A673 (cell line): ENCODE measurements at regions not wholly inside any gene's neighbourhood (a gene's known extent, or its start where the extent isn't known, plus 50 kb on each side); places are given as distances from the start of the nearest gene placed in this dataset.

Experiments
- CTCF ChIP-seq: fragments of 300-800, 200-600 bp; sonication (generic); conservative IDR thresholded peaks from 2 replicates; pipeline ENCODE4 v1.5.1; 2017; ENCODE audit warnings: low read depth, mild to moderate bottlenecking, antibody characterized with exemption, low read length, moderate library complexity, mixed read lengths
- EZH2 ChIP-seq: fragments of 200-600 bp; sonication (generic); IDR thresholded peaks from 2 replicates; pipeline ENCODE4 v1.6.1; 2017; ENCODE audit warnings: borderline replicate concordance, low read depth, mild to moderate bottlenecking, mixed read lengths, antibody characterized with exemption, low read length; ENCODE audit not compliant: poor library complexity, severe bottlenecking

GRCh38 chr1:38436749-38437148 is 390.2 kb upstream of the POU3F1 start:
- no peak for TF ChIP-seq CTCF
- TF ChIP-seq EZH2: no peak
